GM21529 (cell line): ENCODE measurements at regions not wholly inside any gene's neighbourhood (a gene's known extent, or its start where the extent isn't known, plus 50 kb on each side); places are given as distances from the start of the nearest gene placed in this dataset.

Experiments
- ATAC-seq: cut with Tn5 transposase; IDR thresholded peaks from one replicate; pipeline ENCODE4 v1.9.1; 2021; ENCODE audit not compliant: unreplicated experiment

DNA sequence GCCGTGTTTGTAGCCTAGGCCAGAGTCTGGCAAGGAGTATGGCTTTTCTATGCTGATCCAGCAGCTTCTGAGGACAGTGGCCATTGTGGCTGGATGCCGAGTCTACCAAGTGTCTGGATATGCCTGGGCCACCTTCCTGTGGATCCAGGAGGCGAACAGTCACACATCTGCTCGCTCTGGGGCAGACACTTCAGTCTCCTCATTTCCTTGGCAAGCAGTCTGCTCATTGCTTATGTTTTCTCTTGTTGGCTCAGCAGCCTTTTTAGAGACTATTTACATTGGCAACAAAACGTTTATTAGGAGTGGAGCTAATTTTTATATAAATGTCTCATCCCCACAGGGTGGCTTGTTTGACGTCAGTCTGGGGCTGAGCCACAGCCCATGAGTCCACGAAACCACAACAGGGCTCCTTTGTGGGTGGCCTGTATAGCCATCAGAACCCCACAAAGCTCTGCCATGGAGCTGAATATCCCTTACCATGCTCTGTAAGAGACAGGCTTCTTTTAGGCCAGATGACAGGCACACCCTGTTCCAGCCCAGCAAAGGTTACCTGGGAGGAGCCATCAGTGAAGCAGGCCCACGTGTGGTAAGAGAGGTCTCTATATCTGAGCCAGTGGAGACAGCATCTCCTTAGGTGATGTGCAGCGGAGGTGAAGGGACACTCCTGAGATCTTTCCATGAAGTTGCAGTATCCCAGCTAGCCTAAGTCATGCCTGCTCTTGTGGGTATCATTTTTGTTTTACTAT is 221.7 kb downstream of the DIRAS2 start:
- ATAC-seq = no peak

DNA sequence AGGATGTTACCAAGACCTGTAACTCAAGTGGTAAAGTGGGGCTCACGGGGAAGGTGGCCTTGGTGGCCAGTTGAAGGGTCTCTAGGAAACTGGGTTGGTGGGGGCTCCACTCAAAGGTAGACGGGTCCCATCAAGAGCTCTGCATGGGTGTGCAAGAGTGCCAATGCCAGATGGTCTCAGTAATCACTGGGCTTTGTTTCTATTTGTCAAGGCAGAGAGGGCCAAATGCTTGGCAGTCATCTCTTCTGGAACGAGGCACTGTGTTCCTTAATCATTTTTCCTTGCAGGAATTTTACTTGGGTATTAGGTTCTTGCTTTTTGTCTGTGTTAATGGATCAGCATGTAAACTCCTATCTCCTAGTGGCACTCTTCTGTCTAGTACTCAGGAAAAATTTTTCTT is 220.8 kb downstream of the DIRAS2 start:
- ATAC-seq = no peak

DNA sequence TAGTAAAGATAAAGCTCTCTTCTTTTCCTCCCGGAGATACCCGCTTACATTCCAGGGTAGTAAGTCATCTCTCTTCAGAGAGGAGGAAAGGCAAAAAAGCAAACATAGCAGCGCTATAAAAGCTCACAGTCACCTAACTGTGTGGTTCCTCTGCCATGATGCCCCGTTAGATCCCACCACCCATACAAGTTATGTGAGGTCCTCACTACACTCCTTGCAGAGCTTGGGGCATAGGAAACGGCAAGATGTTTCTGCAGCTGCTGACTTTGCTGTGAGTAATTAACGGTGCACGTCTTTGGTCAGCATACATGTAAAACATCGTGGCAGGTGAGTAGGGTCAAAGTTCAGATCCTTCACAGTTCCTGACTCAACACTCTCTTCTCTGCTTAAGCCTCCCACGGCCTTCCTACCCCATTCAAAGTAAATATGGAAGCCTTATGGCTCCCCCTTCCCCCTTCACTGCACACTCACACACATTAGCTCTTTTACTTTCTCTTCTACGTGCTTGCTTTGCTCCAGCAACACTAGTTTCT is 218.9 kb downstream of the DIRAS2 start:
- no peak for ATAC-seq

DNA sequence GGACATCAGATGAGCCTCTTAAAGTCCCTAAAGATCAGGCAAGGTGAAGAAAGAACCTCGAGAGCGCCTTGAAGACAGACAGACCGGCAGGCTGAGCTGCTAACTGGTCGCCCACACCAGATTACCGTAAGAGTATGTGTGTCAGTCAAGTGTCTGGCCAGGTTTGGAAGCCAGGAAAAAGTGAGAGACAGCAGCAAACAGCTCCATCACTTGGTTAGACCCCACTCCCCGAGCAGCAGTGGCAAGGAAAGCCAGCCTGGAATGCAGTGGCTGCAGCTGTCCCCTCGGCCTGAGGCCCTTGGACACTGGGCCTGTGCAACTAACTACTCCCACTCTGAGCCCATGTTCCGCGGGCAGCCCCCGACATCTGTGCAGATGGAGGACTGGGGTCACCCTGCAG is 214.1 kb downstream of the DIRAS2 start:
- ATAC-seq = no peak

DNA sequence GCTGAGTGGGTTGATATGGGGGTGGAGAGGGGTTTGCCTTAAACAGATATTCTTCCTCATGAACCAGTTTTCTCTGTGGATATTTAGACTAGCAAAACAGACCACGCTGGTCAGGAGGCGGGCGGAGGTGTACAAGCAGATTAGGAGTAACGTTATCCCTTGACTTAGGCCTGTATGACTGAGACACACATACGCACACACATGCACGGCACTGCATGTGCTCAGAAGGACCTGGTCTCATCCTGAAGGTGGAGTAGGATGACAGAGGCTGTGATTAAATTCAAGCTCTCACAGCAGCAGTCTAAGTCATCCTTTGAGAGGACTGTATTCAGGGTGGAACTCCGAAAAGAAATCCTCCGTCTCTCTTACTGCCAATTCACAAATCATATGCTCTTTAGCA is 209.7 kb downstream of the DIRAS2 start:
- ATAC-seq = no peak

DNA sequence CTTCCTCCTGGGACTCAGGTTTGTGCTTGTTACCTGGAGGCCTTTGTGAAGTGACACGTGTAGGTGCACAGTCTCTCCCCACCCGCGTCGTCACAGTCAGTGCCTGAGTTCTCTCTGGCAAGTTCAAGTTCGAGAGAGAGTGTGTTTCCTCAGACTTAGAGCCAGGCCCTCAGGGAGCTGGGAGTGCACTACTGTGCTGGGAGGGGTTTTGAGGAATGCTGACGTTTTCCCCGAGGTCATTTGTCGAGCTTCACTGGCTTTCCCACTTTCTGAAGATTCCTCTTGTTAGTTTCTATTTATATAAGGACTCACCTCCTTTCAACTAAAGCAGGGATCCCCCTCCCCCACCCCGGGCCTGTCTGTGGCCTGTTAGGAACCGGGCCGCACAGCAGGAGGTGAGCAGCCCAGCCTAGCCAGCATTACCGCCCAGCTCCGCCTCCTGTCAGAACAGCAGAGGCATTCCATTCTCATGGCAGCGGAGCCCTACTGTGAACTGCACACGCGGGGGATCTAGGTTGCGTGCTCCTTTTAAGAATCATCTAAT is 209.2 kb downstream of the DIRAS2 start:
- no peak for ATAC-seq

DNA sequence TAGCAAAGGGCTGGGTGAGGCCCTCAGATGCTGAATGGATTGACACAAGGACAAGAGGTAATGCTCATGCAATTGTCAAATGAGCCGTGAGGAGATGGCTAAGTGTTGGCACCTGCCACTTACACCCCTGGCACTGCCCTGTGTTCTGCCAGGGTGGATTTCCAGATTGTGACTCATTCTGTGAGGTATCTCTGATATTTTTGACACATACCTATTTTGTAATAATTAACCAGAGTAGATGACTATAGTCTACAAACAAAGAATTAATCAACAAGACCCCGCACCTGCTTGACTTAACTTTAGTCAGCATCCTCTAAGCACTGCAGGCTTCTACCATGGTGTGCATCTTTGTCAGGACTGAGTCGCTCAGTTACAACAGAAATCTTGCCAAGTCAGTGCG is 200.8 kb downstream of the DIRAS2 start:
- ATAC-seq = no peak

DNA sequence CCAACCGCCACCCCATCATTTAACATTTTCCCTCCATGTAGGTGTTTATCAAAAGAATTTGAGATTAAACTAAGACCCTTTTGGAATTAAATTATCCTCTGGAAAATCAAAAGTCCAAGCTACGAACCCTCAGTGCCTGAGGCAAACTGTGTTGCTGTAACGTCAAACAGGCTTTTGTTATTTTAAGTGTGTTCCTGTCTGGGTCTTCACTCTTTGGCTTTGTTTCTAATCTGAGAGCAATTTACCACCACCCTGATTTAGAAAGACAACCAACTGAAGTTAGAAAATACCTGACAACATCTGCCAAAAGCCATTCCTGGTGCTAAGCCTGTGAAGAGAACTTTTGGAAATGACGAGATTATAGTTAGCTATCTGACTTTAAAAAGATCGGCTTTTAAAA is 199.9 kb downstream of the DIRAS2 start:
- ATAC-seq = no peak

DNA sequence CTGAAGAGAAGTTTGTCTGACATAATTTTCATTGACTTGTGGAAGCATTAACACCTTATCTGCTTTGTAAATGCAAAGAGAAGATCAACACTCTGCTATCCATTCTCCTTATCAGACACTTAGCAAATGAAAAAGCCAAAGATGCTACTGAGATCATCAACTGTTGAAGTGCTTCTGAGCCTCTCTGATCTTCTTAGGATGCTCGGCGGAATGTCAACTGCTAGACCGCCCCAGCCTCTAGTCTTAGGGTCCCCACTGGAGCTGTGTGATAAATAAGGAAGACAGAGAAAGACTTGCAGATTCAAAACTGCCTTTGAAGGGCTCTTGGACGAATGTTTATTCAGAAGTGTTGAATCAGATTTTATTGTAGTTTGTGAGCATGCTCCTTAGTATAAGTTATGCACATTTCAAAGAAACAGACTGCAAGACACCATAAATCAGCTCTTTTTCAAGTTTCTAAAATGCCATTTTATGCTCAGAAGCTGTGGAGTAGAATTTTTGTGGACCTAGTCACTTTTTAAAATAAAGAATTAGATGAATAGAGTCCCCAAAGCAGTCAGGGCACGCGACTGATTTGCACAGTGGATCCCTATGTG is 197.9 kb downstream of the DIRAS2 start:
- no peak for ATAC-seq

DNA sequence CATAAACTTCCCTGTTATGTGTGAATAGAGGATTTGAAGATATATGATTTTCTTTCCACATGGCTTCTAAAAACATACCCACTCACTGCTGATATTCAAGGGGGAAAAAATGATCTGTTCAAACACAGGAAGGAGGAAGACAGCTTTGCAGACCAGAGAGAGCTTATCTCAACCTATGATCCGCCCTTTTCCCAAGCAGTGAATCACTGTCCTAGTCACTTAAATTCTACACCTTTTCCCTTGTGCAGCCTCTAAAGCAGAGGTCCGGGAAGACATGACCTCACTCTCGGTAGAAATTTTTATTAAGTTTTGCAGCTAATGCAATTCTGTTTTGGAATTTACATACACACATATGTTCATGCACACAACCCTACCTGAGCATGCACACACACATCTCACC is 197.2 kb downstream of the DIRAS2 start:
- ATAC-seq = no peak

DNA sequence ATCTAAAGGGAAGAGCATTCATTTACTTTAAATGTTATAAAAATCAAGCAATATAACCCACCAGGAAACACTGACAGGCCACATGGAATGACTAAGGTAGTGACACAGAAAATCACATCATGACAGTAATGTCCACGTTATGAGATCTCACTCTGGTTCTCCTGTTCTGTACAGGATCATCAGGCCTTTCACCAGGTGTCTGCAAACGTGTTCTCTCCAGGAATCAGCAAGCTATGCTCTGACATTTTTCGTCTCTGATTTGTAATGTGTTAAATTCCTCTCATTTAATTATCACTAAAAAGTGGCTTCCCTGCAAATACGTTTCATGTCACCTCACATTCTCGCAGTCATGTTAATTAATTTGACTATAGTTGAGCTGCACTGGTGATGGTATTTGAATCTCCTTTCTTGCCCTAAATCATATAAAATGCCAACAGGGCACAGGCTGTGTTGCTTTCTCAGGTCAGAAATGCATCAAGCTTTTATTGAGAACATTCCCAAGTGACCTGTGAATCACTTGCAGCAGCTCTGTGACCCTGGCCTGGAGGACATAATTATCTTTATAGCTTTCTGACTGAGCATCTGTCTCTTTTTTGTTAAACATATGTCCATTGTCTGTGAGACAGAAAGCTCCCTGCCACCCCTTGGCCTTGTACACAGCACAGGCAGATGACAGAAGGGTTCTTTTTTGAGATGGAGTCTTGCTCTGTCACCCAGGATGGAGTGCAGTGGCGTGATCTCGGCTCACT is 196.2 kb downstream of the DIRAS2 start:
- no peak for ATAC-seq

DNA sequence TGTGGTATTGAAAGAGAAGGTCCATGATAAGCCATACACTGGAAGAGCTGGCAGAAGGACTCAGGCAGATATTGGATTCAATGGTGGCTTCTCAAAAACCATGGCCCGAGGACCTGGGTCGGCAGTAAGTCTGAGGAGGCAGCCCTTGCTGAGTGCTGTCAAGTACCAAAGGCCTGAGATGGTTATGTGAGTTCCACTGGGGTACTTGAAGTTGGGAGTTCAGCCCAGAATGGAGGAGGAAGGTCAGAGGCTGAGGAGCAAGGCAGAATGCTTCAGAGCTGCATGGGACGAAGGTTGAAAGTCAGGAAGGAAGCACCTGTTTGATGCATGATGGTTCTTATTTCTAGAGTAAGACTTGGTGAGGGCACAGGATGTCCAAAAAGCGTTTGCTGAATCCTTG is 194.9 kb downstream of the DIRAS2 start:
- no peak for ATAC-seq

DNA sequence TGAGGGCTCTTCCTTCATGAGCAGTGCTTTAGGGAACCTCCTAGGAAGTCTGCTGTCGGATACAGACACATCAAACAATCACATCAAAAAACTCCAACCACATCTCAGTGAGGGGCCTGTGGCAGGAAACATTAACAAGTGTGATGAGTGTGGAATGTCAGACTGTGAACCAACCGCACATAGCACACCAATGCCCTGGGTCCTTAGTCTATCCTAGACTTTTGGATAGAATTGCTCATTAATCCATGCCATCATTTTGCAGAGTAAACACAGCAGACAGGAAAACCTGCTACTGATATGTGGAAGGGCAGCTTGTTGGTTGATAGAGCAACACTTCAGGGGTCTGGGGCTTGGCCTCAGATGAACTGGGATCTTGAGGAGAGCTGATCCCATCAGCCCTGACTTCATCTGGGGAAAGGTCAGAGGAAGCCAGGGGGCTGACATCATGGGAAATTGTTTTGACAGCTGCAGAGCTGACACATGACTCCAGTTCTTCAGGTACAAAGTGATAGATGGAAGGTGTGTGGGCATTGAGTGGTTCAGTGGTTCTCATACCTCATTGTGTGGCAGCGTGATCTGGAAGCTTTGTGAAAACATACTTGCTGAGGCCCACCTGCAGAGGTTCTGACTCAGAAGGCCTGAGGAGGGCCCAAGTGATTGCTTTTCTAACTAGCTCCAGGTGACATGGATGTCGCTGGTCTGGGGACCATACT is 193.3 kb downstream of the DIRAS2 start:
- ATAC-seq = no peak

DNA sequence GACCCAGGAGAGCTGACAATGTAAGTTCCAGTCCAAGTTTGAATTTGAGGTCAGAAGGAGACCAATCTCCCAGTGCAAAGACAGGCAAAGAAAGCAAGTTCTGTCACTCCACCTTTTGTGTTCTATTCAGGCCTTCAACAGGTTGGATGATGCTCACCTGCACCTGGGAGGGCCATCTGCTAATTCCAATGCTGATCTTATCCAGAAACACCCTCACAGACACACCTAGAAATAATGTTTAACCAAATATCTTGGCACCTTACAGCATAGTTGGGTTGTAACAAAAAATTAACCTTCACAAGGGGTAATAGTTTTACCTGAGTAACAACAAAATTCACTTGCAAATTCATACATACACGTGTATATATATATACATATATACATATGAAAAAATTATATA is 190.8 kb downstream of the DIRAS2 start:
- ATAC-seq = no peak

DNA sequence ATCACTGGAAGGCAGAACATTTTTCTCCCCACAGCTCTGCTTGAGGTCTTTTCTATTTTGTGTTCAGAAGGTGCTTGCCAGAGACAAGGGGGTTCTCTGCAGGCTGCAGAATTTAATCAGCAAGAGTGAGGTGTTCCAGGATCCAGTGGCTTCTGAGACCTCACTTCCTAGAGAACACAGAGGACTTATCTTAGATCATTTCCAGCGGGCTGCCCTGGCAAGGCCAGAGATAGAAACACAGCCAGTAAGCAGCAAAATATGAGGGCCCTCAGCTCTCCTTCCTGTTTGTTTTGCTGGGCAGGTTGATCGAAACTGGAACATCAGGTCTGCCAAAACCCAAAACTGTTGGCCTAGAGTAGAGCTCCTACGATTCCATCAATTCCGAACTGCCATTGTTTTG is 187.3 kb downstream of the DIRAS2 start:
- no peak for ATAC-seq

DNA sequence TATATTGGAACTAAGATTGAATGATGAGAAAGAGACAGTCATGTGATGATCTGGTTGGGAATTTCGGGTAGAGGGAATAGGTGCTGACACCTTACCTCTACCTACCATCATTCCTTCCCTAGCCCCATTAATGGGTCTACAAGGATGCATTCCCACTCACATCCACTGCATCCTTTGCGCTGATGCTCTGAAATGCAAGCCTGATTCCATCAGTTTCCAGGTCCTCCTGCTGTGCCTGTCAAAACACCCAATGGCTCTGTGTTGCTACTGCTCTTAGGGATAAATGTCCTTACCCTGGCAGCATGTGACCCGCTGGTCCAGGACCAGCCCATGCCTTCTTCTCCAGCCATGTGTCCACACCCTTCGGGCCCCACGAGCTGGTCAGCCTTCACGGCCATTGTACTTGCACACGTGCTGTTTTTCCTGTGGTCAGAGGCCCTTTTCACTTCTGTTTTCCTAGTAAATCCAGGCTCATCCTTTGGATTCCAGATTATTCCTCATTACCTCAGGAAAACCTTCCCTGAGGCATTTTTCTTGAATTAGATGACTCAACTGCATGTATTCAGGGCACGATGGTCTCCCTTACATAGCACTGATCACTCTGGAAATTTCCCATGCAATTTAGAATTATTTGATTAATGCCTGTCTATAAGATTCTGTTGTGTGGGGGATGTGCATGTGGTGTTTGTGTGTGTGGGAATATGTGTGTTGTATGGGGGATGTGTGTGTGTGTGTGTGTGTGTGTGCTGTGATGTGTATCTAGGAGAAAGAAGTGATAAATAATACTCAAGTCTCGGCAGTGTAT is 185.0 kb downstream of the DIRAS2 start:
- no peak for ATAC-seq

DNA sequence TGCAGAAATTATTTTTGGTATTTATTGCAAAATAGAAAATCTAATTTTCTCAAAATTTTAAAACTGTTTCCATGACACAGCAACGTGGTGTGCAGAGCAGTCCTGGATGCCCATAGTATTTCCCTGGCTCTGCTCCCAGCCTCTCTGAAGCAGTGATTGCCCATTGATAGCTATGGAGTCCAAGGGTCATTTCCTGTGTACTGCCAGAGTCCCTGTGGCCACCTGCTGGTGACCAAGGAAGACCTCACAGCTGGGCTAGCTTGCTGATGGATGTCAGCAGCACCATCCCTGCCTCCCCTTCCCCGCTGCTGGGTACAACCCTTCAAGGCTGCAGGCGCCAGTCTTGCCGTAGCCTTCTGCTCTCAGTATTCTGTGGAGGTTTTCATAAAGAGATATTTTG is 184.1 kb downstream of the DIRAS2 start:
- ATAC-seq = no peak

DNA sequence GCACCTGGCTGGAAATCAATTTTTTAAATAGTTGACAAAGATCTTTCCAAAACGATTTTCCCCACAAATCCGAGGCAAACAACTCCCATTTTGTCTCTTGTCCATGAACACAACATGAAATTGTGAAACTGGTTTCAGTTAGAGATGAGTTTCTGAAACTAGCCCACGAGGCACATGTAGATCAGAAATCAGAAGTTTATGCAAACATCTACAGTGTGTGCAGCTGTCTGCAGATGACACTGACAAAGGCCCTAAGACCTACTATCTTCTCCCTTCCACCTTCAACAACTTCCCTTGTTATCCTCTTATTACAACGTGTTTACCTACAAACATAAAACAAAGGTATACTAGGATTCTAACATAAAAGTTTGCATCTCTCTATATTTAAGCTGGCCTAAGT is 183.3 kb downstream of the DIRAS2 start:
- ATAC-seq = no peak

DNA sequence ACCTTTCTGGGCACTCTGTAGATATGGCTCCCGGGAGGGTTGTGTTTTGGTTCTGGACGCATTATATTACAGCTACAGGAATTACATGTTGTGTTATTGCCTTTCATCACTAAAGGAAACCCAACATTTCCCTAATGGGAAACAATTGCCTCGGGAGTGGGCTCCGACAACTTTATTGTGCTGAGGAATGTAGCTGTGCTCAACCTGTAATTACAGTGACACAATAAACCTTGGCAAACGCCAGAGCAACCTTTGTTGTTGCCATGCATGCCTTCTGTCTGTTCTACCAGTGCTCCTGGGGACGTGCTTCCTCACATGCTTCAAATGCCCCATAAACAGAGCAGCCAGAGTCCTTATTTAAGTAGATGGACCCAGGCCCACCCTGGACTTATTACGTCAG is 182.4 kb downstream of the DIRAS2 start:
- no peak for ATAC-seq

DNA sequence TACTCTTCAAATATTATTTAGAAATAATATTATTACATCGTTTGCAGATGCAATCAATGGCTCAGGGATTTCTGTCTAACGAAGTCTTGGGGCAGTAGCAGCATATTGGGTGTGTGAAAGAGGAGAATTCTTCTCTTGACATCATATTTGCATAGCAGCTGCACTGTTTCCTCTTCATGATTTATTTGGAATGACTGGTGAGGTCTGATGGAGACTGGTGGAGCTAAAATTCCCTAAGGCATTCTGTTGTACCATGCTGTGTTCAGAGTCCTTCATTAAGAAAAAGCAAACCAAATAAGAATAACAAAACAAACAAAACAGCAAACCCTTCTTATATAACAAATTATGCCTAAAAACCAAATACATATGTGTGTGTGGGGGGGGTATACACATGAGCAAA is 177.6 kb downstream of the DIRAS2 start:
- no peak for ATAC-seq
